Left lung (tissue), 4 donors: ENCODE measurements at regions not wholly inside any gene's neighbourhood (a gene's known extent, or its start where the extent isn't known, plus 50 kb on each side); places are given as distances from the start of the nearest gene placed in this dataset.

Source experiments
- ATAC-seq: fragments of 200-7000 bp; cut with Tn5 transposase; one replicate; pipeline ENCODE4 v1.9.1; 2020; ENCODE audit warnings: moderate library complexity
- DNase-seq, 4 donors: peaks; one replicate each; pipeline ENCODE4 v3.0.0-alpha.2; 2013 to 2020
- H3K27ac ChIP-seq, 2 donors: fragments of 200-600 bp; sonication (generic) in 1 of 2; one replicate each; pipeline versions ENCODE4 v1.5.0 to v1.8.0; 2020 to 2021
- H3K27me3 ChIP-seq, 2 donors: fragments of 200-600 bp; sonication (generic) in 1 of 2; one replicate each; pipeline versions ENCODE4 v1.5.0 to v1.8.0; 2020 to 2021
- H3K36me3 ChIP-seq, 2 donors: fragments of 200-600 bp; sonication (generic) in 1 of 2; one replicate each; pipeline versions ENCODE4 v1.5.0 to v1.8.0; 2020 to 2021
- H3K4me1 ChIP-seq, 2 donors: fragments of 200-600 bp; one replicate each; pipeline ENCODE4 v1.8.0; 2021
- H3K4me3 ChIP-seq, 2 donors: fragments of 200-600 bp; sonication (generic) in 1 of 2; one replicate each; pipeline versions ENCODE4 v1.5.0 to v1.8.0; 2020 to 2021; ENCODE audit warnings: mild to moderate bottlenecking in 1 of 2
- H3K9me3 ChIP-seq, 2 donors: fragments of 200-600 bp; sonication (generic) in 1 of 2; one replicate each; pipeline versions ENCODE4 v1.5.0 to v1.8.0; 2020 to 2021
- CTCF ChIP-seq, 2 donors: fragments of 200-600 bp; sonication (generic) in 1 of 2; IDR thresholded peaks; one replicate each; pipeline versions ENCODE4 v1.5.0 to v1.8.0; 2021; ENCODE audit warnings: antibody characterized with exemption in 2 of 2
- intact Hi-C, 2 donors: fragments of 100-400 bp; cut with DNase I; formaldehyde crosslinking; loops; one replicate each; pipeline versions ENCODE4 v1.11.2 to v1.14.2; 2022
- donor health status: DM: no; HTN: yes; CAD: no.
- donor health status: DM: no; HTN: no; CAD: no.

GRCh38 chr17:14781123-14781522 is 480.2 kb downstream of the HS3ST3B1 start:
- no peaks in the 10 kb centered on the region for H3K4me1 ChIP-seq
- no peaks in the 10 kb centered on the region for H3K36me3 ChIP-seq
- DNase-seq = no peak
- peaks cover 0 to 17% of the 10 kb centered on the region in 2 donors for H3K27me3 ChIP-seq
- ATAC-seq = no peak
- H3K27ac ChIP-seq = no peak overlapping the region
- intact Hi-C loops = no loop called here
- TF ChIP-seq CTCF (IDR thresholded peaks at IDR 0.05) = no peak
- H3K9me3 ChIP-seq = no peaks in the 10 kb centered on the region
- H3K4me3 ChIP-seq = no peak overlapping the region

- Histone ChIP-seq H3K4me3 (no peak overlapping the region), H3K36me3 (no peaks in the 10 kb centered on the region), H3K27me3 (peaks cover 0 to 20% of the 10 kb centered on the region in 2 donors), H3K9me3 (no peaks in the 10 kb centered on the region), H3K27ac (no peak overlapping the region), H3K4me1 (no peaks in the 10 kb centered on the region)
- ATAC-seq (no peak), DNase-seq (no peak)
- TF ChIP-seq CTCF (IDR thresholded peaks at IDR 0.05) = no peak
- intact Hi-C loops = no loop called here
Measured at GRCh38 chr17:14780097-14780651, 479.3 kb downstream of the HS3ST3B1 start.

- Histone ChIP-seq H3K4me3 (no peak overlapping the region), H3K4me1 (no peaks in the 10 kb centered on the region), H3K36me3 (no peaks in the 10 kb centered on the region), H3K9me3 (no peaks in the 10 kb centered on the region), H3K27ac (no peak overlapping the region), H3K27me3 (peaks cover 0 to 20% of the 10 kb centered on the region in 2 donors)
- intact Hi-C loops = no loop called here
- ATAC-seq (no peak), DNase-seq (peak in 2 of 4 donors; percentile 11 to 65)
- TF ChIP-seq CTCF (IDR thresholded peaks at IDR 0.05) = no peak
Measured at GRCh38 chr17:14779241-14779640, 478.4 kb downstream of the HS3ST3B1 start.

- ATAC-seq (no peak), DNase-seq (no peak)
- intact Hi-C loops = no loop called here
- Histone ChIP-seq H3K27ac (no peak overlapping the region), H3K27me3 (peaks cover 0 to 20% of the 10 kb centered on the region in 2 donors), H3K9me3 (no peaks in the 10 kb centered on the region), H3K4me3 (no peak overlapping the region), H3K36me3 (no peaks in the 10 kb centered on the region), H3K4me1 (peaks cover 0 to 9% of the 10 kb centered on the region in 2 donors)
- no peak for TF ChIP-seq CTCF (IDR thresholded peaks at IDR 0.05)
Measured at GRCh38 chr17:14777291-14777690, 476.4 kb downstream of the HS3ST3B1 start.

- TF ChIP-seq CTCF (IDR thresholded peaks at IDR 0.05) = no peak
- Histone ChIP-seq H3K27ac (no peak overlapping the region), H3K4me3 (no peak overlapping the region), H3K9me3 (no peaks in the 10 kb centered on the region), H3K4me1 (peaks cover 0 to 9% of the 10 kb centered on the region in 2 donors), H3K36me3 (no peaks in the 10 kb centered on the region), H3K27me3 (peaks cover 0 to 20% of the 10 kb centered on the region in 2 donors)
- intact Hi-C loops = no loop called here
- DNase-seq = no peak
- ATAC-seq = no peak
Measured at GRCh38 chr17:14776791-14777190, 475.9 kb downstream of the HS3ST3B1 start.
